ENCODE measurements at regions not wholly inside any gene's neighbourhood (a gene's known extent, or its start where the extent isn't known, plus 50 kb on each side); places are given as distances from the start of the nearest gene placed in this dataset.

GRCh38 chr10:61330669-61331068 is 122.5 kb downstream of the TMEM26 start:
- TF ChIP-seq CTCF (optimal IDR thresholded peaks at IDR 0.05 in 1 of 3, IDR thresholded peaks at IDR 0.05 in 1 of 3, conservative IDR thresholded peaks at IDR 0.05 in 1 of 3; ENCODE audit: extremely low read depth in 1 of 3, insufficient read depth in 2 of 3, low read length in 3 of 3) (no peak), EZH2 (IDR thresholded peaks at IDR 0.05; ENCODE audit: low read length) (no peak)
- no peaks in the 10 kb centered on the region for H3K9me1 ChIP-seq (ENCODE audit: control insufficient read depth, extremely low read depth, insufficient read depth, low read length)
- H2AFZ ChIP-seq (ENCODE audit: control insufficient read depth, low read length), result no peak overlapping the region
- no peak overlapping the region for H3K9ac ChIP-seq (ENCODE audit: control insufficient read depth, extremely low read depth, insufficient read depth, low read length)
- H3K27ac ChIP-seq (ENCODE audit: control insufficient read depth, insufficient read depth, low read length), result no peak overlapping the region
- FAIRE-seq, result no peak
- no peaks in the 10 kb centered on the region for H3K9me3 ChIP-seq (ENCODE audit: control insufficient read depth, low read depth, low read length)
- DNase-seq (ENCODE audit: low read depth, low spot score), result no peak
- dilution Hi-C loops (cut with MboI; ENCODE audit: extremely low pct_ligation_motif_present, low sequenced_read_pairs), result no loop called here
- H4K20me1 ChIP-seq (ENCODE audit: control insufficient read depth, extremely low read depth, insufficient read depth, low read length), result no peaks in the 10 kb centered on the region
- H3K79me2 ChIP-seq (ENCODE audit: control insufficient read depth, insufficient read depth, low read length), result no peaks in the 10 kb centered on the region
- no peak overlapping the region for H3K4me3 ChIP-seq (ENCODE audit: control insufficient read depth in 2 of 3, extremely low read depth in 1 of 3, insufficient read depth in 2 of 3, low read depth in 1 of 3, low read length in 3 of 3)
- H3K4me1 ChIP-seq (ENCODE audit: control insufficient read depth, extremely low read depth, insufficient read depth, low read length), result no peaks in the 10 kb centered on the region
- no peak overlapping the region for H3K4me2 ChIP-seq (ENCODE audit: control insufficient read depth, extremely low read depth, insufficient read depth, low read depth, low read length)
- no peaks in the 10 kb centered on the region for H3K36me3 ChIP-seq (ENCODE audit: control insufficient read depth in 2 of 2, extremely low read depth in 1 of 2, insufficient read depth in 2 of 2, low read length in 2 of 2)
- H3K27me3 ChIP-seq (ENCODE audit: control insufficient read depth, extremely low read depth, insufficient read depth, low read length), result no peaks in the 10 kb centered on the region

- FAIRE-seq, result no peak
- dilution Hi-C loops (cut with MboI; ENCODE audit: extremely low pct_ligation_motif_present, low sequenced_read_pairs), result no loop called here
- H3K4me2 ChIP-seq (ENCODE audit: control insufficient read depth, extremely low read depth, insufficient read depth, low read depth, low read length), result no peak overlapping the region
Observed at GRCh38 chr10:61329854-61330253, 123.3 kb downstream of the TMEM26 start.

More at GRCh38 chr10:61329854-61330253, 123.3 kb downstream of the TMEM26 start:
- no peaks in the 10 kb centered on the region for H3K27me3 ChIP-seq (ENCODE audit: control insufficient read depth, extremely low read depth, insufficient read depth, low read length)
- no peak overlapping the region for H3K9ac ChIP-seq (ENCODE audit: control insufficient read depth, extremely low read depth, insufficient read depth, low read length)
- no peak for TF ChIP-seq CTCF (optimal IDR thresholded peaks at IDR 0.05 in 1 of 3, IDR thresholded peaks at IDR 0.05 in 1 of 3, conservative IDR thresholded peaks at IDR 0.05 in 1 of 3; ENCODE audit: extremely low read depth in 1 of 3, insufficient read depth in 2 of 3, low read length in 3 of 3)
- no peak for TF ChIP-seq EZH2 (IDR thresholded peaks at IDR 0.05; ENCODE audit: low read length)
- H3K9me3 ChIP-seq (ENCODE audit: control insufficient read depth, low read depth, low read length), result no peaks in the 10 kb centered on the region
- no peak overlapping the region for H3K4me3 ChIP-seq (ENCODE audit: control insufficient read depth in 2 of 3, extremely low read depth in 1 of 3, insufficient read depth in 2 of 3, low read depth in 1 of 3, low read length in 3 of 3)
- H3K9me1 ChIP-seq (ENCODE audit: control insufficient read depth, extremely low read depth, insufficient read depth, low read length), result no peaks in the 10 kb centered on the region
- H3K36me3 ChIP-seq (ENCODE audit: control insufficient read depth in 2 of 2, extremely low read depth in 1 of 2, insufficient read depth in 2 of 2, low read length in 2 of 2), result no peaks in the 10 kb centered on the region
- no peaks in the 10 kb centered on the region for H3K4me1 ChIP-seq (ENCODE audit: control insufficient read depth, extremely low read depth, insufficient read depth, low read length)
- no peak overlapping the region for H2AFZ ChIP-seq (ENCODE audit: control insufficient read depth, low read length)
- no peaks in the 10 kb centered on the region for H4K20me1 ChIP-seq (ENCODE audit: control insufficient read depth, extremely low read depth, insufficient read depth, low read length)
- H3K79me2 ChIP-seq (ENCODE audit: control insufficient read depth, insufficient read depth, low read length), result no peaks in the 10 kb centered on the region
- no peak for DNase-seq (ENCODE audit: low read depth, low spot score)
- no peak overlapping the region for H3K27ac ChIP-seq (ENCODE audit: control insufficient read depth, insufficient read depth, low read length)

Measured in keratinocyte (primary cell).